ENCODE measurements at regions not wholly inside any gene's neighbourhood (a gene's known extent, or its start where the extent isn't known, plus 50 kb on each side); places are given as distances from the start of the nearest gene placed in this dataset.

GRCh38 chr6:16849988-16850680 is 88.9 kb upstream of the ATXN1 start:
- BruUV-seq (replicated peaks): no TSS peak
- POLR2A ChIA-PET: interaction anchor here (0.6 to 0.7 kb wide), 2 partner anchors 28 to 170 kb away, joined by 3 read pairs; no protein-coding TSS in a partner anchor

GRCh38 chr6:16849280-16849987 is 88.2 kb upstream of the ATXN1 start:
- no TSS peak for BruUV-seq (replicated peaks)
- Histone ChIP-seq H3K36me3 (ENCODE audit: insufficient read depth, low read length) (no peaks in the 10 kb centered on the region), H3K4me3 (ENCODE audit: low read depth, low read length, poor library complexity, severe bottlenecking) (no peak overlapping the region), H4K20me1 (ENCODE audit: insufficient read depth, low read length) (no peaks in the 10 kb centered on the region), H3K9me2 (ENCODE audit: insufficient read depth, low read length) (no peaks in the 10 kb centered on the region), H3K4me1 (ENCODE audit: insufficient read depth, low read length, poor library complexity, severe bottlenecking) (no peaks in the 10 kb centered on the region), H3K27ac (ENCODE audit: low read depth, low read length, poor library complexity, severe bottlenecking) (no peak overlapping the region), H3K4me2 (ENCODE audit: low read length) (no peak overlapping the region), H2AFZ (ENCODE audit: low read length) (no peak overlapping the region), H3K9me3 (ENCODE audit: low read length) (no peaks in the 10 kb centered on the region), H3K79me2 (ENCODE audit: insufficient read depth, low read depth, low read length) (no peaks in the 10 kb centered on the region)
- no peak for DNase-seq (ENCODE audit: low spot score)
- CTCF ChIA-PET (ENCODE audit: unreplicated experiment): no interaction called here
- TF ChIP-seq EZH2phosphoT487 (IDR thresholded peaks at IDR 0.05; ENCODE audit: borderline replicate concordance, low read depth, low read length) (no peak), CTCF (conservative IDR thresholded peaks at IDR 0.05; ENCODE audit: low read length) (no peak)
- POLR2A ChIA-PET: no interaction called here
- intact Hi-C loops (cut with micrococcal nuclease; ENCODE audit: unreplicated experiment): no loop called here

More at GRCh38 chr6:16849988-16850680, 88.9 kb upstream of the ATXN1 start:
- Histone ChIP-seq H3K4me3 (ENCODE audit: low read depth, low read length, poor library complexity, severe bottlenecking) (no peak overlapping the region), H3K4me1 (ENCODE audit: insufficient read depth, low read length, poor library complexity, severe bottlenecking) (no peaks in the 10 kb centered on the region), H3K9me2 (ENCODE audit: insufficient read depth, low read length) (no peaks in the 10 kb centered on the region), H2AFZ (ENCODE audit: low read length) (no peak overlapping the region), H3K4me2 (ENCODE audit: low read length) (no peak overlapping the region), H3K9me3 (ENCODE audit: low read length) (no peaks in the 10 kb centered on the region), H3K36me3 (ENCODE audit: insufficient read depth, low read length) (no peaks in the 10 kb centered on the region), H3K79me2 (ENCODE audit: insufficient read depth, low read depth, low read length) (no peaks in the 10 kb centered on the region), H3K27ac (ENCODE audit: low read depth, low read length, poor library complexity, severe bottlenecking) (no peak overlapping the region), H4K20me1 (ENCODE audit: insufficient read depth, low read length) (no peaks in the 10 kb centered on the region)
- no peak for TF ChIP-seq CTCF (conservative IDR thresholded peaks at IDR 0.05; ENCODE audit: low read length)
- no peak for TF ChIP-seq EZH2phosphoT487 (IDR thresholded peaks at IDR 0.05; ENCODE audit: borderline replicate concordance, low read depth, low read length)
- DNase-seq (ENCODE audit: low spot score): no peak
- intact Hi-C loops (cut with micrococcal nuclease; ENCODE audit: unreplicated experiment): no loop called here
- CTCF ChIA-PET (ENCODE audit: unreplicated experiment): no interaction called here

GRCh38 chr6:16846399-16846778 is 85.1 kb upstream of the ATXN1 start:
- CTCF ChIA-PET (ENCODE audit: unreplicated experiment): no interaction called here

More at GRCh38 chr6:16846399-16846778, 85.1 kb upstream of the ATXN1 start:
- TF ChIP-seq EZH2phosphoT487 (IDR thresholded peaks at IDR 0.05; ENCODE audit: borderline replicate concordance, low read depth, low read length): no peak
- no peak for TF ChIP-seq CTCF (conservative IDR thresholded peaks at IDR 0.05; ENCODE audit: low read length)
- H3K79me2 ChIP-seq (ENCODE audit: insufficient read depth, low read depth, low read length): no peaks in the 10 kb centered on the region
- POLR2A ChIA-PET: no interaction called here
- intact Hi-C loops (cut with micrococcal nuclease; ENCODE audit: unreplicated experiment): no loop called here
- no peak for DNase-seq (ENCODE audit: low spot score)
- H3K4me2 ChIP-seq (ENCODE audit: low read length): no peak overlapping the region
- no peaks in the 10 kb centered on the region for H3K36me3 ChIP-seq (ENCODE audit: insufficient read depth, low read length)
- H3K9me2 ChIP-seq (ENCODE audit: insufficient read depth, low read length): no peaks in the 10 kb centered on the region
- no peak overlapping the region for H2AFZ ChIP-seq (ENCODE audit: low read length)
- H4K20me1 ChIP-seq (ENCODE audit: insufficient read depth, low read length): no peaks in the 10 kb centered on the region
- BruUV-seq (replicated peaks): no TSS peak
- no peaks in the 10 kb centered on the region for H3K4me1 ChIP-seq (ENCODE audit: insufficient read depth, low read length, poor library complexity, severe bottlenecking)
- no peaks in the 10 kb centered on the region for H3K9me3 ChIP-seq (ENCODE audit: low read length)
- H3K4me3 ChIP-seq (ENCODE audit: low read depth, low read length, poor library complexity, severe bottlenecking): no peak overlapping the region
- H3K27ac ChIP-seq (ENCODE audit: low read depth, low read length, poor library complexity, severe bottlenecking): no peak overlapping the region
